Uterus (tissue), 2 donors: ENCODE measurements at regions not wholly inside any gene's neighbourhood (a gene's known extent, or its start where the extent isn't known, plus 50 kb on each side); places are given as distances from the start of the nearest gene placed in this dataset.

ENCODE experiments used
- POLR2A ChIP-seq, 2 donors: fragments of 450-650 bp; IDR thresholded peaks; one replicate each; pipeline ENCODE4 v1.6.1; 2016; ENCODE audit warnings: antibody characterized with exemption in 2 of 2, mild to moderate bottlenecking in 1 of 2, moderate library complexity in 1 of 2
- TF ChIP-seq, protein P1 (sequence below), 4 experiments: fragments of 200-600 bp in 2 of 4; fragments of 450-650 bp in 2 of 4; sonication (generic) in 2 of 4; IDR thresholded peaks; one replicate each; pipeline ENCODE4 v1.5.1; 2016 to 2019; ENCODE audit warnings: antibody characterized with exemption in 4 of 4, mild to moderate bottlenecking in 2 of 4, moderate library complexity in 1 of 4

GRCh38 chr13:73677048-73677601, 457.1 kb downstream of the KLF12 start:
- TF ChIP-seq, protein P1, sequence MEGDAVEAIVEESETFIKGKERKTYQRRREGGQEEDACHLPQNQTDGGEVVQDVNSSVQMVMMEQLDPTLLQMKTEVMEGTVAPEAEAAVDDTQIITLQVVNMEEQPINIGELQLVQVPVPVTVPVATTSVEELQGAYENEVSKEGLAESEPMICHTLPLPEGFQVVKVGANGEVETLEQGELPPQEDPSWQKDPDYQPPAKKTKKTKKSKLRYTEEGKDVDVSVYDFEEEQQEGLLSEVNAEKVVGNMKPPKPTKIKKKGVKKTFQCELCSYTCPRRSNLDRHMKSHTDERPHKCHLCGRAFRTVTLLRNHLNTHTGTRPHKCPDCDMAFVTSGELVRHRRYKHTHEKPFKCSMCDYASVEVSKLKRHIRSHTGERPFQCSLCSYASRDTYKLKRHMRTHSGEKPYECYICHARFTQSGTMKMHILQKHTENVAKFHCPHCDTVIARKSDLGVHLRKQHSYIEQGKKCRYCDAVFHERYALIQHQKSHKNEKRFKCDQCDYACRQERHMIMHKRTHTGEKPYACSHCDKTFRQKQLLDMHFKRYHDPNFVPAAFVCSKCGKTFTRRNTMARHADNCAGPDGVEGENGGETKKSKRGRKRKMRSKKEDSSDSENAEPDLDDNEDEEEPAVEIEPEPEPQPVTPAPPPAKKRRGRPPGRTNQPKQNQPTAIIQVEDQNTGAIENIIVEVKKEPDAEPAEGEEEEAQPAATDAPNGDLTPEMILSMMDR (IDR thresholded peaks at IDR 0.05): no peak
- no peak for TF ChIP-seq POLR2A (IDR thresholded peaks at IDR 0.05)
